ENCODE measurements at regions not wholly inside any gene's neighbourhood (a gene's known extent, or its start where the extent isn't known, plus 50 kb on each side); places are given as distances from the start of the nearest gene placed in this dataset.
"Not testable (repeated sequence)": the region's sequence is repeated elsewhere in the genome, so short reads cannot be mapped to it uniquely, and the experiment has no call there.

GRCh38 chr9:31251386-31251785 is 1133.1 kb upstream of the ACO1 start:
- no peak for DNase-seq
- intact Hi-C loops (cut with DNase I), result no loop called here

- no peak for DNase-seq
- intact Hi-C loops (cut with DNase I), result no loop called here
Measured at GRCh38 chr9:31253800-31254762, 1130.4 kb upstream of the ACO1 start.

GRCh38 chr9:31255211-31255610 is 1129.2 kb upstream of the ACO1 start:
- intact Hi-C loops (cut with DNase I), result no loop called here
- no peak for DNase-seq

GRCh38 chr9:31259824-31260223 is 1124.6 kb upstream of the ACO1 start:
- intact Hi-C loops (cut with DNase I), result no loop called here

GRCh38 chr9:31272456-31273295 is 1111.8 kb upstream of the ACO1 start:
- intact Hi-C loops (cut with DNase I), result no loop called here
- peak in 40 of 42 donors; percentile 3 to 78 (median 47) for DNase-seq

More at GRCh38 chr9:31259824-31260223, 1124.6 kb upstream of the ACO1 start:
- DNase-seq, result no peak

- intact Hi-C loops (cut with DNase I), result no loop called here
- no peak for DNase-seq
Measured at GRCh38 chr9:31275419-31275818, 1109.0 kb upstream of the ACO1 start.

- DNase-seq, result no peak
- intact Hi-C loops (cut with DNase I), result no loop called here
Measured at GRCh38 chr9:31290731-31291130, 1093.7 kb upstream of the ACO1 start.

- intact Hi-C loops (cut with DNase I), result no loop called here
Measured at GRCh38 chr9:31302620-31303418, 1081.6 kb upstream of the ACO1 start.

GRCh38 chr9:31304576-31304975 is 1079.9 kb upstream of the ACO1 start:
- no peak for DNase-seq
- intact Hi-C loops (cut with DNase I), result no loop called here

More at GRCh38 chr9:31302620-31303418, 1081.6 kb upstream of the ACO1 start:
- DNase-seq, result no peak

GRCh38 chr9:31314241-31314640 is 1070.2 kb upstream of the ACO1 start:
- intact Hi-C loops (cut with DNase I), result no loop called here
- no peak for DNase-seq

- DNase-seq, result no peak
- intact Hi-C loops (cut with DNase I), result no loop called here
Measured at GRCh38 chr9:31320494-31320893, 1063.9 kb upstream of the ACO1 start.

- intact Hi-C loops (cut with DNase I), result no loop called here
- DNase-seq, result no peak
Measured at GRCh38 chr9:31321256-31321655, 1063.2 kb upstream of the ACO1 start.

GRCh38 chr9:31321686-31322085 is 1062.8 kb upstream of the ACO1 start:
- no peak for DNase-seq
- intact Hi-C loops (cut with DNase I), result no loop called here

- no peak for DNase-seq
- intact Hi-C loops (cut with DNase I), result no loop called here
Measured at GRCh38 chr9:31323726-31324444, 1060.6 kb upstream of the ACO1 start.

- intact Hi-C loops (cut with DNase I), result no loop called here
- DNase-seq, result peak in 4 of 42 donors; percentile 10 to 38 (median 14)
Measured at GRCh38 chr9:31325778-31326177, 1058.7 kb upstream of the ACO1 start.

- intact Hi-C loops (cut with DNase I); DNase-seq: not testable (repeated sequence)
Measured at GRCh38 chr9:31326883-31327282, 1057.6 kb upstream of the ACO1 start.

- intact Hi-C loops (cut with DNase I), result no loop called here
Measured at GRCh38 chr9:31334837-31335528, 1049.5 kb upstream of the ACO1 start.

More at GRCh38 chr9:31334837-31335528, 1049.5 kb upstream of the ACO1 start:
- DNase-seq, result no peak
